ENCODE measurements at regions not wholly inside any gene's neighbourhood (a gene's known extent, or its start where the extent isn't known, plus 50 kb on each side); places are given as distances from the start of the nearest gene placed in this dataset.

DNA sequence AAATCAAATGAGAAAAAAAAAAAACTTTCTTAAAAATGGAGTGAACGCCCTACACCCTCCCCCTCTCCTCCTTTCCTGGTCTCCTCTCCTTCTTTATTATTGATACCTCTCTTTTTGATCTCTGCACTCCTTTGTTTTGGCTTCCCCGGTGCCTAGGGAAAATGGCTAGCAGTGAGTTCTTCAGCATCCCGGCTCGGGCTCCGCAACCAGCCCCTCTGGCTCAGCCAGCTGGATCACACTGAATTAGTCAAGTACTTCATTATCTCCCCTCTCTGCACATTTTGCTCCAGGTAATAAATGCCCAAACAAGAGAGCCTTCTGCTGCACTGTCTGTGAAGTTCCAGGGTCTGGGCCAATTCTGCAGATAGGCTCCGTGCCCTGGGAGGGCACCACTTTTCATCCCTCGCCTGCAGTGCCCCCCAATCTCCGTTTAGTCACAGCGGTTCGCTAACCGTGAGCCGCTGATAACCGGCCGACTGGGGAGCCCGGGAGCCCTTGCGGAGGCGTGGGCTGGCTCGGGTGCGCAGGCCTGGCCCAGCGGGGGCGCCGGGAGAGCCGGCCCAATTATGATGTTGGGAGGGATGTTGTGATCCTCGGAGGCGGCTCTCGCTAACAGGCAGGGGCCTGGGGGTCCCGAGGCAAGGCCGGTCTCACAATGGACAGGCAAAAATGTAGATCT lies 301.9 kb downstream of the TFAP2A start:
- H3K27me3 ChIP-seq (ENCODE audit: control insufficient read depth in 2 of 2, insufficient read depth in 2 of 2, low read length in 2 of 2) = no peaks in the 10 kb centered on the region
- no peak overlapping the region for H2AFZ ChIP-seq (ENCODE audit: low read depth, low read length)
- no peaks in the 10 kb centered on the region for H4K20me1 ChIP-seq (replicated peaks; ENCODE audit: control insufficient read depth, extremely low read depth, insufficient read depth, low read length)
- DNase-seq (ENCODE audit: low read depth, low spot score) = no peak
- CTCF ChIA-PET = no interaction called here
- H3K27ac ChIP-seq (ENCODE audit: insufficient read depth, low read depth, low read length) = no peak overlapping the region
- no peaks in the 10 kb centered on the region for H3K9me3 ChIP-seq (replicated peaks; ENCODE audit: control insufficient read depth, insufficient read depth, low read length)
- no peak for FAIRE-seq
- dilution Hi-C loops (cut with MboI; ENCODE audit: extremely low pct_ligation_motif_present, low sequenced_read_pairs) (no loop called here), intact Hi-C loops (cut with micrococcal nuclease) (no loop called here)
- H3K4me1 ChIP-seq (ENCODE audit: control insufficient read depth, extremely low read depth, insufficient read depth, low read length) = no peaks in the 10 kb centered on the region
- BruUV-seq (replicated peaks) = no TSS peak
- no peak overlapping the region for H3K4me2 ChIP-seq (ENCODE audit: insufficient read depth, low read length)
- H3K9ac ChIP-seq (replicated peaks; ENCODE audit: extremely low read depth, insufficient read depth, low read length) = no peak overlapping the region
- H3K4me3 ChIP-seq (replicated peaks in 1 of 3; ENCODE audit: insufficient read depth in 1 of 3, low read depth in 1 of 3, low read length in 3 of 3) = no peak overlapping the region
- H3K79me2 ChIP-seq (ENCODE audit: control insufficient read depth, insufficient read depth, low read length) = no peaks in the 10 kb centered on the region
- POLR2A ChIA-PET = no interaction called here
- no peaks in the 10 kb centered on the region for H3K9me1 ChIP-seq (replicated peaks; ENCODE audit: control insufficient read depth, extremely low read depth, insufficient read depth, low read length)
- TF ChIP-seq EZH2 (IDR thresholded peaks at IDR 0.05; ENCODE audit: borderline replicate concordance, low read depth, low read length, severe bottlenecking) (no peak), GATA2 (IDR thresholded peaks at IDR 0.05; ENCODE audit: insufficient read depth, insufficient read length, low read depth, low read length) (no peak)
- no peaks in the 10 kb centered on the region for H3K36me3 ChIP-seq (ENCODE audit: control insufficient read depth in 2 of 2, extremely low read depth in 1 of 2, insufficient read depth in 2 of 2, low read length in 2 of 2)

DNA sequence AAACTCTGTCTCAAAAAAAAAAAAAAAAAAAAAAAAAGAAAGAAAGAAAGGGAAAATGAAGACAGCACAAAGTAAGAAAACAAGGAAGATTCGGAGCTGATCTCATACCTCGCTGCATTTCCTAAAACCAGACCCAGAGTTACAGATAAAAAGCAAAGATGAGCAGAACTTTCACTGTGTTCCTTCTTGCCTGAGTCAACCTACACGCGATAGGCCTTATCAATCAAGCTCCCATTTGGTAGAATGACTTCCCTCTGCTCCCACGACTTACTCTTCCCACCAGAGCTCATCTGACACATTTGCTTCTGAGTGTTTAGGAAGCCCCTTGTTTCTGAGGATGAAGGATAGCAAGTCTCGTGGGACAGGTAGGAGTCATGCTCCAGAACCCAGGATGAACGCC lies 302.9 kb downstream of the TFAP2A start:
- Histone ChIP-seq H2AFZ (ENCODE audit: low read depth, low read length) (no peak overlapping the region), H3K9ac (replicated peaks; ENCODE audit: extremely low read depth, insufficient read depth, low read length) (no peak overlapping the region), H3K4me1 (ENCODE audit: control insufficient read depth, extremely low read depth, insufficient read depth, low read length) (no peaks in the 10 kb centered on the region), H3K79me2 (ENCODE audit: control insufficient read depth, insufficient read depth, low read length) (no peaks in the 10 kb centered on the region), H3K27ac (ENCODE audit: insufficient read depth, low read depth, low read length) (no peak overlapping the region), H4K20me1 (replicated peaks; ENCODE audit: control insufficient read depth, extremely low read depth, insufficient read depth, low read length) (no peaks in the 10 kb centered on the region), H3K4me3 (replicated peaks in 1 of 3; ENCODE audit: insufficient read depth in 1 of 3, low read depth in 1 of 3, low read length in 3 of 3) (no peak overlapping the region), H3K27me3 (ENCODE audit: control insufficient read depth in 2 of 2, insufficient read depth in 2 of 2, low read length in 2 of 2) (no peaks in the 10 kb centered on the region), H3K4me2 (ENCODE audit: insufficient read depth, low read length) (no peak overlapping the region), H3K36me3 (ENCODE audit: control insufficient read depth in 2 of 2, extremely low read depth in 1 of 2, insufficient read depth in 2 of 2, low read length in 2 of 2) (no peaks in the 10 kb centered on the region), H3K9me1 (replicated peaks; ENCODE audit: control insufficient read depth, extremely low read depth, insufficient read depth, low read length) (no peaks in the 10 kb centered on the region), H3K9me3 (replicated peaks; ENCODE audit: control insufficient read depth, insufficient read depth, low read length) (no peaks in the 10 kb centered on the region)
- DNase-seq (ENCODE audit: low read depth, low spot score) (no peak), FAIRE-seq (no peak)
- CTCF ChIA-PET = no interaction called here
- TF ChIP-seq, protein P1, sequence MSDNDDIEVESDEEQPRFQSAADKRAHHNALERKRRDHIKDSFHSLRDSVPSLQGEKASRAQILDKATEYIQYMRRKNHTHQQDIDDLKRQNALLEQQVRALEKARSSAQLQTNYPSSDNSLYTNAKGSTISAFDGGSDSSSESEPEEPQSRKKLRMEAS (IDR thresholded peaks at IDR 0.05; ENCODE audit: insufficient read depth, insufficient read length) = no peak
- no peak for TF ChIP-seq MYC (IDR thresholded peaks at IDR 0.05; ENCODE audit: low read depth, low read length)
- TF ChIP-seq GATA2 (IDR thresholded peaks at IDR 0.05; ENCODE audit: insufficient read depth, insufficient read length, low read depth, low read length) = no peak
- TF ChIP-seq, protein P2, sequence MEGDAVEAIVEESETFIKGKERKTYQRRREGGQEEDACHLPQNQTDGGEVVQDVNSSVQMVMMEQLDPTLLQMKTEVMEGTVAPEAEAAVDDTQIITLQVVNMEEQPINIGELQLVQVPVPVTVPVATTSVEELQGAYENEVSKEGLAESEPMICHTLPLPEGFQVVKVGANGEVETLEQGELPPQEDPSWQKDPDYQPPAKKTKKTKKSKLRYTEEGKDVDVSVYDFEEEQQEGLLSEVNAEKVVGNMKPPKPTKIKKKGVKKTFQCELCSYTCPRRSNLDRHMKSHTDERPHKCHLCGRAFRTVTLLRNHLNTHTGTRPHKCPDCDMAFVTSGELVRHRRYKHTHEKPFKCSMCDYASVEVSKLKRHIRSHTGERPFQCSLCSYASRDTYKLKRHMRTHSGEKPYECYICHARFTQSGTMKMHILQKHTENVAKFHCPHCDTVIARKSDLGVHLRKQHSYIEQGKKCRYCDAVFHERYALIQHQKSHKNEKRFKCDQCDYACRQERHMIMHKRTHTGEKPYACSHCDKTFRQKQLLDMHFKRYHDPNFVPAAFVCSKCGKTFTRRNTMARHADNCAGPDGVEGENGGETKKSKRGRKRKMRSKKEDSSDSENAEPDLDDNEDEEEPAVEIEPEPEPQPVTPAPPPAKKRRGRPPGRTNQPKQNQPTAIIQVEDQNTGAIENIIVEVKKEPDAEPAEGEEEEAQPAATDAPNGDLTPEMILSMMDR (IDR thresholded peaks at IDR 0.05; ENCODE audit: extremely low read depth in 1 of 2, insufficient read depth in 1 of 2, low read depth in 1 of 2, low read length in 2 of 2) = no peak
- TF ChIP-seq JUN (IDR thresholded peaks at IDR 0.05; ENCODE audit: borderline replicate concordance, insufficient read depth, insufficient read length, low read depth) = no peak
- TF ChIP-seq FOS (IDR thresholded peaks at IDR 0.05; ENCODE audit: borderline replicate concordance, insufficient read depth, low read length) = no peak
- TF ChIP-seq POLR2A (IDR thresholded peaks at IDR 0.05; ENCODE audit: low read depth, low read length) = no peak
- TF ChIP-seq POLR2AphosphoS5 (IDR thresholded peaks at IDR 0.05; ENCODE audit: insufficient read depth, low read depth, low read length) = no peak
- no peak for TF ChIP-seq EZH2 (IDR thresholded peaks at IDR 0.05; ENCODE audit: borderline replicate concordance, low read depth, low read length, severe bottlenecking)
- dilution Hi-C loops (cut with MboI; ENCODE audit: extremely low pct_ligation_motif_present, low sequenced_read_pairs) = no loop called here
- BruUV-seq (replicated peaks) = no TSS peak
- POLR2A ChIA-PET = no interaction called here
- intact Hi-C loops (cut with micrococcal nuclease) = no loop called here
